Stimulated activated CD4-positive, alpha-beta T cell treated with anti-CD3 and anti-CD28 coated beads, Interleukin-2, amount 100 ng/mL, for 4 hours (primary cell): ENCODE measurements at regions not wholly inside any gene's neighbourhood (a gene's known extent, or its start where the extent isn't known, plus 50 kb on each side); places are given as distances from the start of the nearest gene placed in this dataset.
"Not testable (repeated sequence)": the region's sequence is repeated elsewhere in the genome, so short reads cannot be mapped to it uniquely, and the experiment has no call there.

Source experiments
- DNase-seq: peaks from one replicate; pipeline ENCODE4 v3.0.0-alpha.2; 2020; ENCODE audit warnings: low read depth

DNA sequence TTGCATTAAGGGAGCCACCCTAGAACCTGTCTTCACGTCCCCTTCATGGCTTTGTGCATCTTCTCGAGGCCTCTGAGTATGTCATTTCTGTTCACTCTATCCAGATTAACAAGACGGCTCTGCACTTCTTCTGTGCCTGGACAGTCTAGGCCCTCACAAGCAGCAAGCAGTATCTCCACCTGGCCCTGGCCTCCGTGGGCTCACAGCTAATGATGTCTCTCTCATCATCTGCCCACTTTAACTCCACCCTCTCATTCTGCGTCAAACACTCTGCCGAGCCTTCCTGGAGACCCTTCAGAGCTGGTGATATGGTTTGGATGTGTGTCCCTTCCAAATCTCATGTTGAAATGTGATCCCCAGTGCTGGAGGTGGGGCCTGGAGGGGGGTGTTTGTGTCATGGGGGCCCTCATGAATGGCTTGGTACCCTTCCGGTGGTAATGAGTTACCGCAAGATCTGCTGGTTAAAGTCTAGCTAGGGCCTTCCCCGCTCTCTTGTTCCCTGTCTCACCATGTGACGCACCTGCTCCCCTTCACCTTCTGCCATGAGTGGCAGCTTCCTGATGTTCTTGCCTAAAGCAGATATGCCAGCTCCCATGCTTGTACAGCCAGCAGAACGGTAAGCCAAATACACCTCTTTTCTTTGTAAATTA is 132.5 kb upstream of the ID2 start:
- no peak for DNase-seq

DNA sequence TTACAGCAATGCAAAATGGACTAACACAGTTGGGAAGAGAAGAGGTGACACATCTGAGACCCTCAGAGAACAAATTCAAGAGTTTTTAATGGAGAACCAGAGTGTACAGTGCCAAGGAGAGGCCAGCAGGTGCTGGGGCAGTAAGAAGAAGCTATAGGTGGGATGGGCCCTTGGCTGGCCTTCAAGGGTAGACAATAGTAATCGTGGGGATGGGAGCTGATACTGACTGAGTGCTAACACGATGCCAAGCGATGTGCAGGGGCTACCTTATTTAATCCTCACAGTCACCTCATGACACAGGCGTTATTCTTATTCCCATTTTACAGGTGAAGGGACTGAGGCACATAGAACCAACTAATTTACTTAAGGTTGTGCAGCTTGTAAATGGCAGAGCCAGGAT is 131.9 kb upstream of the ID2 start:
- DNase-seq: no peak

DNA sequence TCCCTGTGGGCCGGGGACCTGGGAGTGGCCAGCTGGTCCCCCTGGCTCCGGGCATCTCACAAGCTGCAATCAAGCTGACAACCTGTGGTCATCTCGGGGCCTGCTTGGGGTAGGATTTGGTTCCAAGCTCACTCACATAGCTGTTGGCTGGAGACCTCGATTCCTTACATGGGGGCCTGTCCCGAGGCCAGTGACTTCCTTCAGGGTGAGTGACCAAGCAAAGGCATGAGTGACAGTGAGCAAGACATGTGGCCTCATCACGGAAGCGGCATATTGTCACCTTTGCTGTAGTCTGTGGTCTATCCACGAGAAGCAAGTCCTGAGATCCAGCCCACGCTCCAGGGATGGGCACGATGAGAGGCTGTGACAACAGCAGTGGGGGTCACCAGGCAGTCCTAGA is 131.4 kb upstream of the ID2 start:
- DNase-seq: no peak

DNA sequence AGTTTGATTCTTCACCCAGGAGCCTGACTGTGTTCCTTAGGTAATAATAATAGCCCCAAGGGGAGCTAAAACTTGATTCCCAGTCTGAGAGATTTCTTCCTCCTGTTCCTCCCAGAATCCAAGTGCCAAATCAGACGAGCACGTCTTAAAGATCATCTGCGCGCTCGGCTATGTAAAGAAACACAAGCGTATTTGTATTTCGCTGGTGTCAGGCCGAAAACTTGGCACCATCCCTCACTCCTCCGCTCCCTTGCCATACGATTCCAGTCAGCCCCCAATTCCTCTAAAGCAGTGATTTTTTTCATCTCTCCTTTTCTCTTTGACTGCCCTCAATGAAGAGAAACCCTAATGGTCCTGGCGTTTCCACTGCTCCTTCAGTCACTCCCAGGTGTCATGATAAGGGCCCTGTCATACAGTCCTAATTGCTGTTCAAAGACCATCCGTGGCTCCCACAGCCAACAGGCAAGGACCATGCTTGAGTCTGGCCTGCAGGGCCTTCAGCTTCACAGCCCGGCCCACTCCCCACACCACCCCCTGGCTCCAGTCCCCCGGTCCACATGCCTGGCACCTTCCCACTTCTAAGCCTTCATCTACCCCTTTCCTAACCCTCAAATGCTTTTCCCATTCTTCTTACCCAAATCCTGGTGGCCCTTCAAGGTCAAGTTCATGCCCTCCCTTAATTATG is 130.8 kb upstream of the ID2 start:
- no peak for DNase-seq

DNA sequence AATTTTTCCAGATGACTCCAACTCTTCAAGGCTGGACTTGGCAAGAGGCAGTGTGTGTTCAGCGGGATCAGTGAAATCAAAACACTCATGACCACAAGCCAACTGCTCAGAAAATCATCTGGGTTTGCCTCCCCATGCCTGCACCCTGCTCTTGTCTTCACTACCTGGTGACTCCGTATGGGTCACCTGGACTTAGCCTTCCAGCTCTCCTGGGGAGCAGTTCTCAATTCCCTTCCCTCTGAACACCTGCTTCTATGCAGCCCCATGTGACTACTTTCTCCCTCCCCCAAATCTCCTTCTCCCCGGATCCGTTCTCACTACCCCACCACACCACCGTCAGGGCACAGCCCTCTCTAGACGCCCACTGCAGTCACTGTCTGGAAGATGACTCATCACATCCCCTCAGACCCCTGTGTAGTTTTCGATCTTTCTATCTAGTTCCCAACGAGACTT is 130.2 kb upstream of the ID2 start:
- DNase-seq: no peak

DNA sequence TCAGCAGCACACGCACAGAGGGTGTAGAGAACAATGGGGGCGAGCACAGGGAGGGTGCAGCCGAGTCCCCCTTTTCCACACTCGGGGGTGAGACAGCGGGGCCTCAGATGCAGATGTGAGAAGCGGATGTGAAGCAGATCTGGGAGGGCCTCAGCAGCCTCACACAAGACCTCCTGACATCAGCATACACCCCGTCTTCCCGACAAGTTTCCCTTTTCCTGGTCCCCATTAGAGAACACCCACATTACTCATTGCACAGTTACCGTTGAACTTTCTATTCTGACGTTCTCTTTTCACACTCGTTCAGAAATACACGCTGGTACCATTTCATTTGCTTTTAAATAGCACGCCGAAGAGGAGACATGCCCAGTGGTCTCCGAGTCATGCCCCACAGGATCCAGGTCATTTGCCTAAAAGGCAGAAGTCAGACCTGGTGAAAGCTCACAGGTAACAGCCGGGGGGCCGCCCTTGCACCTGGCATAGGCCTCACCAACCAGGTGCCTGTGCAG is 129.5 kb upstream of the ID2 start:
- no peak for DNase-seq

DNA sequence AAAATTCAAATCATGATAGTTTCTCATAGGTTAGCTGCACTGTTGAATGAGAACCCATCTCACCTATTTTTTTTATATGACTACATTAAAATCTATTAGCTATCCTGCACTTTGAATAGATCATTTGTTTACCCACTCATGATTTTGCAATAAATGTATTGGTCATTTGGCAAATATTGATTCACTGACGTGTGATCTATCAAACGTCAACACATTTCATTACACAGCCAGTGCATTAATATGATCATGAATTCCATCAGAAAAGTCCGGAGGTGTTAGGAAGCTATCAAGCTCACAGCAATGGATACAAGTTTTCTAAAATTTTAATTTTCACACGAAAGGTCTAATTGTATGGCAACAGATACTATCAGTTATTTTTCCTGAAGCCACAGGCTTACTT is 128.2 kb upstream of the ID2 start:
- no peak for DNase-seq

DNA sequence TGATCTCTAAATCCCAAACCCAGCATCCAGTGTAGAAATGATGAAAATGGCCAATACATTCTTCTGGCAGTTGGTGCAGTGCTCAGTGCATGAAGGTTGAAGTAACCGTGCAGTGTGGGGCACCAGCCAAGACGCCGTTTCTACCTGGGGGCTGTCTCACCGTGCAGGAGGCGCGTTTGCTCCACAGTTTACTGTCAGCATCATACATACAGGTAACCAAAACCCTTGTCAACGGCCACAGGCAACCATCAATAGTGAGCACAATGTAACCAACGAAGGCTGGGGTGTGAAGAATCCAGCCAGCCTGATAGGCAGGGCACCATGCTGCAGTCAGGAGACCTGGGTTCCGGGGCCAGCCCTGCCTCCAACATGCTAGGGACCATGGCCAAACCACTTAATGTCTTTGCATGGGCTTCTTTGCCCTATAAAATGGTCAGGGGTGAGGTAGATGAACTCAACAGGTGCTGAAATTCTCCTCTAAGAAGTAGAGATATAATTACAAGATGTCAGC is 127.5 kb upstream of the ID2 start:
- no peak for DNase-seq

DNA sequence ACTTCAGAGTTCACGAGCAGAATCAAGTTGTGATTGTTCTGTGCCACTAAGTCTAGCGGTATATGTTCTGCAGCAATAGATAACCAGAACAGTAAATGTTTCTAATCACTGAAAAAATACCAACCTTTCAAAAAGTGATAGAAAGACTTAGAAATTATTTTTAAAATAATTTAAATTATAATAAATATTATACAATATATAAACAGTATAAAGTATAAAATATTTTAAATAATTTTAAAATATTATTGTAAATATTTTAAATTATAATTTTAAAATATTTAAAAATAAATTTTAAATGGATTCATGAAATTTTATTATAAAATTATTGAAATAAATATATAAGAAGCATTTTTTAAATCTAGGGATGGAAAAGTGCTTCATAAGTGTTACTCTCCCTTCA is 126.3 kb upstream of the ID2 start:
- no peak for DNase-seq

DNA sequence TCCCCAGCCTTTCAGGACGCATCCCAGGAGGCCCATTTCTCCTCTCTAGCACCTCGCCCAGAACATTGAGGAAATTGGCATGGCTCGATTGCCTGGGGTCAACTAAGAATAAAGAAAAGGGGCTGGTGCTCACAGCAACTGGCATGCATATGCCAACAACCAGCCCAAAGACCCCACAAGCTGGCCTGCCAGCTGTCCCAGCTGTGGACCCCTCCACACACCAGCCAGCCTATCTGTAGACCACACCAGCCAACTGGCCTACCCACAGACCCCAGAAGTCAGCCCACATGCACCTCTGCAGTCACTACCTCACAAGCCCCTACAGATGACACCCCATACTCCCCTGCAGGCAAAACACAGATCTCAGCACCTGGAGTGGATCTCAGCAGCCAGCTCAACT is 123.8 kb upstream of the ID2 start:
- DNase-seq: no peak

DNA sequence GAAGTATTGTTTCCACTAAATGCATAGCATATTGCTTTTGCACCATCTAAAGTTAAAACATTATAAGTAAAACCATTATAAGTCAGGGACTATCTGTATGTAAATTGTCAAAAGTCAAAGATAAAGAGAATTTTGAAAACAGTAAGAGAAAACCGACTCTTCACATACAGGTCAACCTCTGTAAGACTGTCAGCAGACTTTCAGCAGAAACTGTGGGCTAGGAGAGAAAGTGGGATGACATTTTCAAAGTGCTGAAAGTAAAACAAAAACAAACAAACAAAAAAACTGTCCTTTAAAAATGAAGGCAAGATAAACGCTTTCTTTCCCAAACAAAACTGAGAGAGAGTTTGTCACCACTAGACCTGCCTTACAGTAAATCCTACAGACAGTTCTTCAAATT is 122.9 kb upstream of the ID2 start:
- no peak for DNase-seq

DNA sequence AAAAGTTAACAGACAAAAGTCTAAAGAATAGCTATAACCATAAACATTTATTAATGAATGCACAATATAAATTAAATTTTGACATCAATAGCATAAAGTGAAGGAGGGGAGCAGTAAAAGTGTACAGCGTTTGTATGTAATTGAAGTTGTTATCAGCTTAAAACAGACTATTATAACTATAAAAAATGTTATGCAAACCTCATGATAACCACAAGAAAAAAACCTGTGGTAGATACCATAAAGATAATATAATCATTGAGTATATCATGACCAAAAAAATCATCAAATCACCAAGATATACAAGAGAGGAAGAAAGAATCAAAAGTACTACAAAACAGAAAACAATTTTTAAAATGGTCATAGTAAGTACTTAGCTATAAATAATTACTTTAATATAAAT is 122.1 kb upstream of the ID2 start:
- no peak for DNase-seq

DNA sequence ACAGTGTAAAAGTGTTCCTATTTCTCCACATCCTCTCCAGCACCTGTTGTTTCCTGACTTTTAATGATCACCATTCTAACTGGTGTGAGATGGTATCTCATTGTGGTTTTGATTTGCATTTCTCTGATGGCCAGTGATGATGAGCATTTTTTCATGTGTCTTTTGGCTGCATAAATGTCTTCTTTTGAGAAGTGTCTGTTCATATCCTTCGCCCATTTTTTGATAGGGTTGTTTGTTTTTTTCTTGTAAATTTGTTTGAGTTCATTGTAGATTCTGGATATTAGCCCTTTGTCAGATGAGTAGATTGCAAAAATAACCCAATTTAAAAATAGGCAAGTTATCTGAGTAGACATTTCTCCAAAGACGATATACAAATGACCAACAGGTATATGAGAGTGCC is 120.2 kb upstream of the ID2 start:
- not testable (repeated sequence) for DNase-seq

DNA sequence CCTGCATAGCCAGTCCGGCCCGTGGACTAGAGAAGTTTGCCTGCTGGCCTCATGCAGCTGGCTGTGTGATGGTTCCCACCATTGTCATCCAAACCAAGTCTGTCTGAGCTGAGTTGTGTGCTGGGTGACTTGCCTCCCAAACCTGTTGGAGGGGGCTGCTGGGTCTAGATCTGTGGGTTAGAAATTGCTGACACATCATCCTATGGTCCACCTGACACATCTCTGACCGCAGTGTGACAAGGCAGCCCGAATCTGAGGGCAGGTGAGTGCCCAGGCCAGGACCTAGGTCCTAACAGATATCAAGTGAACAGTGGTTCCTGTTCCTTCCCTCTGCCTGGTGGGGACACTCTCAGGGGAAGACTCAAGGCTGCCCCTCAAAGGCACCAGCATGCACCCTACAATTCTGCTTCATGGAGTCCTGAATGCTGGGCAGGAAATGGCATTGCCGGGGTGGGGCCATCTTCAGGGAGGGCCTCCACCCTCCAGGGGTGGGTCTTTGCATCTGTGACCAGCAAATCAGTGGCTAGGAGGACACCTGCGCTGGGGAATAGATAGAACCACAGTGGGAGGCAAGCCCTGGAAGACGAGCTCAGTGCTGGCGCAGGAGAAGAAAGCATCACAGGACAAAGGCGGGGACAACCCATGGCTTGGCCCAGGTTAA is 117.9 kb upstream of the ID2 start:
- DNase-seq: no peak

DNA sequence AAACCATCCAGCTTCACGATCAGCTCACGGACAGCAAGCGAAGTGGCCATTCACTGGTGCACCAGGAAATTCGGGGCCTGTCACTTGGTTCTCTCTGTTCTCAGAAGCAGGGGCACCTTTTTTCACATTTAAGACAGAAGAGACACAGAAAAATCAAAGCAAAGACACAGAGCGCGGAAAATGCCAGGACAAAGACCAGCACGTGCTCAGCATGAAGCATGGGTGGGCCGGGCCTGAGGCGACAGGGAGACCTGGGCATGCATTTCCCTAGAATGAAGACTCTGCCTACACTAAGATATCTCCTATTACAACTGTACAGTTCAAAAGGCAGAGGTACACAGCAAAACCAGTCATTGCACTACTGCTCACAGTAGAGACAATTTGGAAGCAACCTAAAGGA is 117.4 kb upstream of the ID2 start:
- DNase-seq: no peak

DNA sequence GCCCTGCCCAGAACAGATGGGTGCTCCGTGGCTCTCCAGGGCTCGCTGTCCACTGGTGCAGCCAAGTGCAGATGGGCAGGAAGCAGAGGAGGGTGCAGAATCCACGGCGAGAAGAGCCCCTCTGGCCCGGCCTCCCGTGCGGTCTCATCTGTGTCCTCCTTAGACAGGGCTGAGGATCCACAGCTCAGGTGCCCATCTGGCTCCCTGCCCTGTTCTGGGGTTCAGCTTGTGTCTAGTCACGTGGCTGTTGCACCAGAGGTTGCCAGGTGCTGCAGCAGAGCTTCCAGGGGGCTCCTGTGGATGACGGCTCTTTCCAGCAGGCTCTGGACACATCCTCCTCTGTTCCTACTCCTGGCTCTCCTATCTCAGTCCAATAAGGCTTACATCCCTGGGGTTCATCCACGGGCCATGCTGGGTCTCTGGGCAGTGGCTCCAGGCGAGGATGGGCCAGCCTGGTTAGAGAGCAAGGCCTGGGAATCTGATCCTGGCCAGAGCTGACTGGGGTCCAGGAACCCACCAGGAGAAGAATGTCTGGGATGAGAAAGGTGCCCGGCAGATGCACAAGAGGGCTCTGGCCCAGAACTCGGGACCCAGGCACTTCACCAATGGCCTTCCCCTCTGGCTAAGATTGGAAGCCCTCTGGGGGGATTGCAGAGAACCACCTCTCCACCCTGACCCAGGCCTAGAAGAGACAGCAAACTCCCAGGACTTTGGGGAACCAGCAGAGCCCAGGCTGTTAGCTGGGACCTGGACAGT is 116.3 kb upstream of the ID2 start:
- DNase-seq: no peak

DNA sequence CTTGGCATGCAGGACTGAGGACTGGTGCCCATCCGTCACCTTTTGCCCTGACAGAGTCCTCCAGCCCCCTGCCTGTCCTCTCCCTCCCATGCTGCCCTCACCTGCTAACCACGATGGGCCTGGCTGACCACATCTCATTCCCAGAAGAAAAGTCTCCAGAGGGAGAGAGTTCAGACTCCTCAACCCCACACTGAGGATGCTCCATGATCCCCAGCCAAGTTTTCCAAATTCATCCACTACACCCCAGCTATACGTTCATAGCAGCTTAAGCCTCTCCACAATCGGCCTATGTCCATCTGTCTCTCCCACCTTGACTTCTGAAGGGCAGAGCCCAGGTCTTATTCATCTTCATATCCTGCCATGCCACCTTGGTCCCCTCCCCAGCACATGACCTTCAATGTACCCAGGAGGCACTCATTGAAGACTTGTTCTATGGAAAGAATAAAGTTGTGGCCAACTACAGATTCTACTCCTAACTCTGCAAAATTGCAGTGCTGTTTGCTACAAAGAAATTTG is 115.6 kb upstream of the ID2 start:
- no peak for DNase-seq

DNA sequence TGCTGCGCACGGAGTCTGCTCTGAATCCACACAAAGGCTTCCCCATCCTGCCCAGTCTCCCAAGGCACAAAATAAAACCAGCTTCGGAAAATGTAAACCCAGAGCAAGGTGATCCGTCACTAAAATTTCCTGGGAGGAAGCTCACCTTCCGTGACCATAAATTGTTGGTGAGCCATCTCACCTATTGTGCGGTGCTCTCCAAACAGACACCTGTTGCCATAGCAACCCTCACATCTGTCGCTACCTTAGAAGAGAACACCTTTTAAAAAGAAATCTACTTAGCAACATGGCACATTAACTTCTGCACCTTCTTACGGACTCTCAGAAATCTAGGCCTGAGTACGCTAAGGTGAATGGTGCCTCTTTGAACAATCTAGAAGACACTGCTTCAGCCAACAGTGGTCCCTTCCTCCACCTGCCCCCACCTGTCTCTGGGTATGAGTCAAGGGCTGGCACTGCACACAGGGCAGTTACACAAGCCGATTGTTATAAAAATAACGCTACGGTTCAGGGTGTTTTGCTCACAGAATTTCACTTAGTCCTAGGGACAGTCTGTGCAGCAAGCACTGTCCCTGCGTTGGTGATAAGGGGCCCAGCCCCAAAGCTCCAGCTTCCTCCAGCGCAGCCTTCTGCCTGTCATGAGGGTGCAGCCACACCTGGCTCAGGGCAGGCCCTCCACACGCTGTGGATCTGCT is 114.9 kb upstream of the ID2 start:
- no peak for DNase-seq

DNA sequence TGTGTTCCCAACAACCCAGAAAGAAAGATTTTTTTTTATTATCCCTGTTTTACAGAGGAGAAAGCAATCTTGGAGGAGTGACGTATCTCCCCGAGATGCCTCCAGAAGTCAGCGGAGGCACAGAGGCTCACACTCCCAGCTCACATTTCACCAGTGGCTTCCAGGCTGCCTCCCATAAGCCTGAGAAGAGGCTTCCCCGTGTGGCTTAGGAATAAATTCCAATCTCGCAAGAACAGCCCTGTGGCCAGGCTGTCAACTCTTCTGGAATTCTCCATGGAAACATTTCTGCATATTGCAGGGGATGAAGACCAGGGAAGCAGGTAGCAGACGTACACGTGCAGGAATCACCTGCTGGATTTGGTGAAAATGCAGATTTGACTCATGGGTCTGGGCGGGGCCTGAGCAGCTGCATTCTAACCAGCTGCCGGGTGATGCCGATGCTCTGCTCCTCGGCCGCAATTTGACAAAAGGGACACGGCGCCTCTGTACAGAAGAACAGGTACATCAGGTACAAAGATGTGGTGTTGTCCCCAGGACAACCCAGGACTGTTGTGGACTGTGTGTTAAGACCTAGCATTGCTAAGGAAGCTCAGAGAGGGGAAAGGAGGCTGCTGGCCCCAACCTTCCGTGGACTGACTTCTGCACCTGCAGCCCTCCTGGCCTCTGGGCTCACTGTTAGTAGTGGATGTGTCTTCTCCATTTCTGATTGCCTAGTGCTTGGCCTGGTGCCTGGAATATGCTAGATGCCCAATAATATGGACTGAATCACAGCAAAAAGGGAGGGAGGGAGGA is 114.2 kb upstream of the ID2 start:
- no peak for DNase-seq

DNA sequence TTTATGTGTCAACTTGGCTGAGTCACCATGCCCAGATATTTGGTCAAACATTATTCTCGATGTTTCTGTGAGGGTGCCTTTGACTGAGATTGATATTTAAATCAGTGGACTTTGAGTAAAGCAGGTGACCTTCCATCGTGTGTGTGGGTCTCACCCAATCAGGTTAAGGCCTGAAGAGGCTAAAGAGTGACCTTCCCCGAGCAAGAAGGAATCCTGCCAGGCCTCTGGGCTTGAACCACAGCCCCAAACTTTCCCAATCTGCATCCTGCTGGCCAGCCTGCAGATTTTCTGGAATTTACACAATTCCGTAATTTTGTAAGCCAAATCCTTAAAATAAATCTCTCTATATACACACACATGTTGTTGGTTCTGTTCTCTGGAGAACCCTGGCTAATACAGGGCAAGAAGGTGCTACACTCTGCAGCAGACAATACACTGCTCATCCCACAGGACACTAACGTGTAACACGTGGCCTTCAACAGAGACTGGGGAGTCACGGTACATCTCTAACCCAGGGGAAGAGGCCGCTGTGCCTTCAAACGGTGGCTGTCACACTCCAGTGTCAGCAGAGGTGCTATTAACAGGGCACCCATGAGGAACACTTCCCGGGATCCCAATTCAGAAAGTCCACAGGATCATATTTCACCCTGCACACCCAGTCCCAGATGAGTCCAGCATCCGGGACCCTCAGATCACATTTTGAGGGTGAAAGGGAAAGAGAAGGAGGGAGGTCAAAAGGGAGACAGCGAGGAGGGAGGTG is 113.1 kb upstream of the ID2 start:
- no peak for DNase-seq
